ENCODE measurements at regions not wholly inside any gene's neighbourhood (a gene's known extent, or its start where the extent isn't known, plus 50 kb on each side); places are given as distances from the start of the nearest gene placed in this dataset.
"Not testable (repeated sequence)": the region's sequence is repeated elsewhere in the genome, so short reads cannot be mapped to it uniquely, and the experiment has no call there.

DNA sequence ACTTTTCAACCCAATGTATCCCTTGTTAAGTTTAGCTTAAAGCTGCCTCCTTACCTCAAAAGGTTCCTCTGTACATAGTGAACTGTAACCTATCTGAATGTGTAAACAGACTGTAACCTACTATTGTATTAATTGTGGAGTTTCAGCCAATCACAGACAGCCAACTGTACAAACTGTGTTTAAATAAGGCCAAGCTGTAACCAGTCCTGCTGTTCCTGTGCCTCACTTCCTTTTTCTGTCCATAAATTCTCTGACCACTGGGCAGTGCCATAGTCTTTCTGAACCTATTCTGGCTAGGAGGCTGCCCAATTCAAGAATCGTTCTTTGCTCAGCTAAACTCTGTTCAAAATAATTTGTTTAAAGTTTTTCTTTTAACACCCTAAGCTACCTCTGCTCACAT lies 74.7 kb upstream of the DAPK1 start:
- Histone ChIP-seq H3K36me3 (no peaks in the 10 kb centered on the region), H3K4me3 (no peak overlapping the region), H3K4me1 (no peaks in the 10 kb centered on the region), H3K27me3 (no peaks in the 10 kb centered on the region), H3K27ac (no peak overlapping the region), H3K9me3 (no peaks in the 10 kb centered on the region)
- WGBS, result 71% methylated on average over 1 of the region's 1 CpG
- no peak for DNase-seq (ENCODE audit: low spot score in 2 of 2)
- TF ChIP-seq POLR2AphosphoS5 (IDR thresholded peaks at IDR 0.05) (no peak), POLR2A (IDR thresholded peaks at IDR 0.05) (no peak), EP300 (IDR thresholded peaks at IDR 0.05) (no peak)
- TF ChIP-seq, protein P1, sequence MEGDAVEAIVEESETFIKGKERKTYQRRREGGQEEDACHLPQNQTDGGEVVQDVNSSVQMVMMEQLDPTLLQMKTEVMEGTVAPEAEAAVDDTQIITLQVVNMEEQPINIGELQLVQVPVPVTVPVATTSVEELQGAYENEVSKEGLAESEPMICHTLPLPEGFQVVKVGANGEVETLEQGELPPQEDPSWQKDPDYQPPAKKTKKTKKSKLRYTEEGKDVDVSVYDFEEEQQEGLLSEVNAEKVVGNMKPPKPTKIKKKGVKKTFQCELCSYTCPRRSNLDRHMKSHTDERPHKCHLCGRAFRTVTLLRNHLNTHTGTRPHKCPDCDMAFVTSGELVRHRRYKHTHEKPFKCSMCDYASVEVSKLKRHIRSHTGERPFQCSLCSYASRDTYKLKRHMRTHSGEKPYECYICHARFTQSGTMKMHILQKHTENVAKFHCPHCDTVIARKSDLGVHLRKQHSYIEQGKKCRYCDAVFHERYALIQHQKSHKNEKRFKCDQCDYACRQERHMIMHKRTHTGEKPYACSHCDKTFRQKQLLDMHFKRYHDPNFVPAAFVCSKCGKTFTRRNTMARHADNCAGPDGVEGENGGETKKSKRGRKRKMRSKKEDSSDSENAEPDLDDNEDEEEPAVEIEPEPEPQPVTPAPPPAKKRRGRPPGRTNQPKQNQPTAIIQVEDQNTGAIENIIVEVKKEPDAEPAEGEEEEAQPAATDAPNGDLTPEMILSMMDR (IDR thresholded peaks at IDR 0.05), result no peak

DNA sequence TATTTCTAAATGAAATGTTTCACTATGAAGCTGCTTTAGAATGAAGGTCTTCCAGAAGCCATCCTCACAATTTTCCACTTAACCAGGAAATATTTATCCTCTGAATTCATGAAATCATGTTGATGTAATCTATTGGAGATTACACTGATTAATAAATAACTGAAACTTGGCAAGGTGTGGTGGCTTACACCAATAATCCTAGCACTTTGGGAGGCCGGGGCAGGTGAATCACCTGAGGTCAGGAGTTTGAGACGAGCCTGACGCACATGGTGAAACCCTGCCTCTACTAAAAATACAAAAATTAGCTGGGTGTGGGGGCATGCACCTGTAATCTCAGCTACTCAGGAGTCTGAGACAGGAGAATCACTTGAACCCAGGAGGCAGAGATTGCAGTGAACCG lies 73.8 kb upstream of the DAPK1 start:
- DNase-seq (ENCODE audit: low spot score in 2 of 2); H3K4me3 ChIP-seq; H3K27me3 ChIP-seq; H3K9me3 ChIP-seq; H3K27ac ChIP-seq; H3K36me3 ChIP-seq; H3K4me1 ChIP-seq: not testable (repeated sequence)
- WGBS, result 64% methylated on average over 4 of the region's 4 CpGs

DNA sequence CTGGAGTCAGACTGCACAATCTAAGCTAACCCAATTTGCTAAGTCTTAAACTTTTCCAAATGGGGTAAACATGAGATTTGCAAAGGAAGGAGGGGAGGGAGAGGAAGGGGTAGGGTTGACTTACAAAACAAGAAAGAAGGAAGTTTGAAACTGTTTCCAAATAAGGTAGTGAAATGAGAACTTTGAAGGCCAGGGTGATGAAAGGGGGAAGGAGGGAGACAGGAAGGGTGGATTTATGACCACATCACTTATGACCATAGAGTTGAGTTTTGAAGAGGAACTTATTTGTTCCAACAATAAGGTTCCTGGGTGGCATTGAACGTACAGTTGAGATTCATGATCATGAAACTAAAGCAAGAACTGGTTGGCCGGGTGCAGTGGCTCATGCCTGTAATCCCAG lies 72.5 kb upstream of the DAPK1 start:
- 80% methylated on average over 2 of the region's 2 CpGs for WGBS
- Histone ChIP-seq H3K27me3 (no peaks in the 10 kb centered on the region), H3K4me3 (no peak overlapping the region), H3K4me1 (peaks cover 6% of the 10 kb centered on the region), H3K36me3 (no peaks in the 10 kb centered on the region), H3K27ac (no peak overlapping the region), H3K9me3 (no peaks in the 10 kb centered on the region)
- TF ChIP-seq POLR2AphosphoS5 (IDR thresholded peaks at IDR 0.05), result no peak
- no peak for TF ChIP-seq POLR2A (IDR thresholded peaks at IDR 0.05)
- TF ChIP-seq, protein P1 (IDR thresholded peaks at IDR 0.05), result no peak
- TF ChIP-seq EP300 (IDR thresholded peaks at IDR 0.05), result no peak
- no peak for DNase-seq (ENCODE audit: low spot score in 2 of 2)

DNA sequence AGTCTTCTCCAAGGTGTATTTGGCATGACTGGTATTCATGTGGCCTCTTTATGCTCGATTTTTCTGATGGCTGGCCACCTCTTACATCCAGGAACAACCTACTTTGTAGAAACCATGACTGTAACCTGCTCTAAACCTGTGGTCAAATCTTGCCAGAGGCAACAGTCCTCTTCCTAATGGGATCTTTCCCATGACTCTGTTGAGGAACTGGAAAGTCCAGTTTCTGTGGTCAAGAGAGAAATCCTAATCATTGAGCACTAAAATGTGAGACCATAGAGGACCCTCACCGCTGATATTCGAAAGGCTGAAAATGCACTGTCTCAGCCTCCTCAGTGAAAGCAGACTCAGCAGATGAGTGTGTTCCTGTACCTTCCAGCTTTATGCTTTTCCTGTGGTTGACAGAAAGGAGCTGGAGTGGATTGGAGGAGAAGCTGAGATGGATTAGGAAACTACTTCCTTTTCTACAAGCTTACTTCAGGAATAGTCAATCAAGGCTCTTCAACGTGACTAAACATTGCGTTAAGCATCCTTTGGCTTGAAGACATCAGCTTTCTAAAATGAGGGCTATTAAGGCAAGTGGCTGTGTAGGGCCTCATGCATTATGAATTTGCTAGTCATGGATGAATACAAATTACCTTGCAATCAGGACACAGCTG lies 69.7 kb upstream of the DAPK1 start:
- H3K36me3 ChIP-seq, result no peaks in the 10 kb centered on the region
- no peak overlapping the region for H3K27ac ChIP-seq
- DNase-seq (ENCODE audit: low spot score in 2 of 2), result no peak
- no peaks in the 10 kb centered on the region for H3K9me3 ChIP-seq
- WGBS, result 87% methylated on average over 5 of the region's 5 CpGs
- peaks cover 6% of the 10 kb centered on the region for H3K4me1 ChIP-seq
- no peak overlapping the region for H3K4me3 ChIP-seq
- no peaks in the 10 kb centered on the region for H3K27me3 ChIP-seq
- TF ChIP-seq EP300 (IDR thresholded peaks at IDR 0.05) (no peak), POLR2A (IDR thresholded peaks at IDR 0.05) (no peak), POLR2AphosphoS5 (IDR thresholded peaks at IDR 0.05) (no peak)
- TF ChIP-seq, protein P1 (IDR thresholded peaks at IDR 0.05), result no peak

DNA sequence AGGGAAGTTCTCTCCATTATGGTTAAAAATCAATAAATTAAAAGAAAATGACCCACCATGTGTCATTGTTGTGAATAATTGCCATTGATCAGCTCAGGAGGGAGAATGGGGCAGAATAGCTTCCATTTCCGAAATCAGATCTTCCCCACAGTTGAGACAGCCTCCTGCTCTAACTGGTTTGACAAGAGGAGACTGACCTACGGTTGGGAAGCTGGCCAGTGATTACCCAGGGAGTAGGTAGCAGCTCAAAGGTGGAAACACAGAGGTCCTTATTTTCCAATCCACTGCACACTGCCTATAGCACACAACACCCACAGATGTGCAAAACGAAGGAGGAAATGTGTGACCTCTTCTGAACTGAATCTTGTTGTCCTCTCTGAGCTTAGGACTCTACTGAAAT lies 69.0 kb upstream of the DAPK1 start:
- H3K36me3 ChIP-seq, result no peaks in the 10 kb centered on the region
- H3K27me3 ChIP-seq, result no peaks in the 10 kb centered on the region
- no peak for DNase-seq (ENCODE audit: low spot score in 2 of 2)
- WGBS, result 50% methylated on average over 3 of the region's 3 CpGs
- no peak overlapping the region for H3K4me3 ChIP-seq
- peaks cover 6% of the 10 kb centered on the region for H3K4me1 ChIP-seq
- H3K27ac ChIP-seq, result no peak overlapping the region
- no peaks in the 10 kb centered on the region for H3K9me3 ChIP-seq
- no peak for TF ChIP-seq POLR2A (IDR thresholded peaks at IDR 0.05)
- TF ChIP-seq EP300 (IDR thresholded peaks at IDR 0.05), result no peak
- TF ChIP-seq POLR2AphosphoS5 (IDR thresholded peaks at IDR 0.05), result no peak
- TF ChIP-seq, protein P1 (IDR thresholded peaks at IDR 0.05), result no peak

DNA sequence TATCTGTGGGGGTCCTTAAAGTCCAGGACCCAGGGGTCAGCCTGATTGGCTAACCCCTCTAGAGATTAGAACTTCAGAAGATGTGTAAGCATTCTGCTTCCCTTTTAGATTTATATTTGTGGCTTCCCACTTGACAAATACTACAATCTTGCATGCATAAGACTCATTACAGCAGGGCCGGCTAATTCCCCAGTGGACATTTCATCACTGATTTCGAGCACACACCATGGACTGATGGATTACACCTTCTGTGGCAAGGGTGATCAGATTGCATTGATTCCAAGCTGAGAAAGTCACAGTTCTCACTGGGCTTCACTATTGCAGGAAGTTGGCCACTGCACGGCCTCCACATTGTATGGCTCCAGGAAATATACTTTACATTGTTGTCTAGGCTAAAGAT lies 65.8 kb upstream of the DAPK1 start:
- no peaks in the 10 kb centered on the region for H3K36me3 ChIP-seq
- 71% methylated on average over 3 of the region's 3 CpGs for WGBS
- no peak for TF ChIP-seq EP300 (IDR thresholded peaks at IDR 0.05)
- TF ChIP-seq, protein P1 (IDR thresholded peaks at IDR 0.05), result no peak
- TF ChIP-seq POLR2AphosphoS5 (IDR thresholded peaks at IDR 0.05), result no peak
- no peak for TF ChIP-seq POLR2A (IDR thresholded peaks at IDR 0.05)
- no peaks in the 10 kb centered on the region for H3K9me3 ChIP-seq
- H3K27ac ChIP-seq, result no peak overlapping the region
- H3K27me3 ChIP-seq, result no peaks in the 10 kb centered on the region
- no peak overlapping the region for H3K4me3 ChIP-seq
- H3K4me1 ChIP-seq, result peaks cover 6% of the 10 kb centered on the region
- DNase-seq (ENCODE audit: low spot score in 2 of 2), result no peak

Data from suprapubic skin (tissue), 4 donors.